Muscle layer of duodenum (tissue), 2 donors: ENCODE measurements at regions not wholly inside any gene's neighbourhood (a gene's known extent, or its start where the extent isn't known, plus 50 kb on each side); places are given as distances from the start of the nearest gene placed in this dataset.
A peak's percentile ranks its signal among the peaks of the same experiment; 100 is the strongest.

Experiments used
- H3K27ac ChIP-seq: one replicate; pipeline ENCODE4 v1.7.0; 2013; ENCODE audit warnings: mild to moderate bottlenecking, low read length
- H3K27me3 ChIP-seq: one replicate; pipeline ENCODE4 v1.7.0; 2013; ENCODE audit warnings: low read depth, mild to moderate bottlenecking, control low read depth, low read length
- H3K36me3 ChIP-seq, 2 donors: one replicate each; pipeline ENCODE4 v1.7.0; 2013; ENCODE audit warnings: low read length in 2 of 2, control low read depth in 1 of 2, mild to moderate bottlenecking in 1 of 2; ENCODE audit not compliant: insufficient read depth in 2 of 2, control insufficient read depth in 1 of 2
- H3K4me1 ChIP-seq, 2 donors: one replicate each; pipeline ENCODE4 v1.7.0; 2013; ENCODE audit warnings: low read length in 2 of 2, mild to moderate bottlenecking in 2 of 2, control low read depth in 1 of 2, moderate library complexity in 1 of 2; ENCODE audit not compliant: insufficient read depth in 2 of 2, control insufficient read depth in 1 of 2
- H3K4me3 ChIP-seq, 2 donors: one replicate each; pipeline ENCODE4 v1.7.0; 2013; ENCODE audit warnings: low read length in 2 of 2, low read depth in 1 of 2, mild to moderate bottlenecking in 1 of 2
- H3K9me3 ChIP-seq, 2 donors: one replicate each; pipeline ENCODE4 v1.7.0; 2013; ENCODE audit warnings: low read length in 2 of 2, control low read depth in 1 of 2, mild to moderate bottlenecking in 1 of 2; ENCODE audit not compliant: control insufficient read depth in 1 of 2
- donor health status: healthy.

- Histone ChIP-seq H3K27me3 (no peaks in the 10 kb centered on the region), H3K9me3 (peaks cover 0 to 7% of the 10 kb centered on the region in 2 donors), H3K4me3 (no peak overlapping the region), H3K27ac (no peak overlapping the region), H3K4me1 (no peaks in the 10 kb centered on the region), H3K36me3 (no peaks in the 10 kb centered on the region)
Measured at GRCh38 chr10:108500396-108500795, 1335.9 kb upstream of the SORCS1 start.

- no peaks in the 10 kb centered on the region for H3K36me3 ChIP-seq
- H3K4me3 ChIP-seq: no peak overlapping the region
- H3K27me3 ChIP-seq: no peaks in the 10 kb centered on the region
- no peaks in the 10 kb centered on the region for H3K4me1 ChIP-seq
- H3K27ac ChIP-seq: no peak overlapping the region
- peaks cover 0 to 2% of the 10 kb centered on the region in 2 donors for H3K9me3 ChIP-seq
Measured at GRCh38 chr10:108496106-108496505, 1331.6 kb upstream of the SORCS1 start.

- H3K27me3 ChIP-seq: no peaks in the 10 kb centered on the region
- H3K9me3 ChIP-seq: no peaks in the 10 kb centered on the region
- no peak overlapping the region for H3K27ac ChIP-seq
- H3K36me3 ChIP-seq: no peaks in the 10 kb centered on the region
- H3K4me3 ChIP-seq: no peak overlapping the region
- H3K4me1 ChIP-seq: no peaks in the 10 kb centered on the region
Measured at GRCh38 chr10:108490944-108491343, 1326.4 kb upstream of the SORCS1 start.

- H3K4me3 ChIP-seq: no peak overlapping the region
- H3K27ac ChIP-seq: no peak overlapping the region
- H3K4me1 ChIP-seq: peaks cover 0 to 2% of the 10 kb centered on the region in 2 donors
- H3K9me3 ChIP-seq: no peaks in the 10 kb centered on the region
- H3K36me3 ChIP-seq: no peaks in the 10 kb centered on the region
- H3K27me3 ChIP-seq: no peaks in the 10 kb centered on the region
Measured at GRCh38 chr10:108471420-108471819, 1306.9 kb upstream of the SORCS1 start.

- Histone ChIP-seq H3K27me3 (no peaks in the 10 kb centered on the region), H3K4me3 (no peak overlapping the region), H3K4me1 (peaks cover 0 to 4% of the 10 kb centered on the region in 2 donors), H3K36me3 (no peaks in the 10 kb centered on the region), H3K9me3 (no peaks in the 10 kb centered on the region), H3K27ac (no peak overlapping the region)
Measured at GRCh38 chr10:108469940-108470339, 1305.4 kb upstream of the SORCS1 start.

GRCh38 chr10:108465871-108466641, 1301.5 kb upstream of the SORCS1 start:
- H3K4me3 ChIP-seq: peak overlapping the region in 1 of 2 donors; percentile 83
- H3K9me3 ChIP-seq: no peaks in the 10 kb centered on the region
- no peaks in the 10 kb centered on the region for H3K36me3 ChIP-seq
- H3K4me1 ChIP-seq: peaks cover 0 to 4% of the 10 kb centered on the region in 2 donors
- H3K27ac ChIP-seq: no peak overlapping the region
- H3K27me3 ChIP-seq: no peaks in the 10 kb centered on the region

- H3K36me3 ChIP-seq: no peaks in the 10 kb centered on the region
- H3K4me1 ChIP-seq: peaks cover 0 to 4% of the 10 kb centered on the region in 2 donors
- no peaks in the 10 kb centered on the region for H3K27me3 ChIP-seq
- no peak overlapping the region for H3K4me3 ChIP-seq
- H3K27ac ChIP-seq: no peak overlapping the region
- no peaks in the 10 kb centered on the region for H3K9me3 ChIP-seq
Measured at GRCh38 chr10:108462005-108462404, 1297.5 kb upstream of the SORCS1 start.

- Histone ChIP-seq H3K4me1 (no peaks in the 10 kb centered on the region), H3K27ac (no peak overlapping the region)
Measured at GRCh38 chr10:108454793-108455192, 1290.3 kb upstream of the SORCS1 start.

GRCh38 chr10:108454224-108454623, 1289.7 kb upstream of the SORCS1 start:
- Histone ChIP-seq H3K4me3 (no peak overlapping the region), H3K4me1 (no peaks in the 10 kb centered on the region), H3K9me3 (no peaks in the 10 kb centered on the region), H3K27me3 (no peaks in the 10 kb centered on the region), H3K36me3 (no peaks in the 10 kb centered on the region), H3K27ac (no peak overlapping the region)

More at GRCh38 chr10:108454793-108455192, 1290.3 kb upstream of the SORCS1 start:
- Histone ChIP-seq H3K4me3 (no peak overlapping the region), H3K36me3 (no peaks in the 10 kb centered on the region), H3K27me3 (no peaks in the 10 kb centered on the region), H3K9me3 (no peaks in the 10 kb centered on the region)

GRCh38 chr10:108453166-108453565, 1288.7 kb upstream of the SORCS1 start:
- H3K9me3 ChIP-seq: no peaks in the 10 kb centered on the region
- no peak overlapping the region for H3K4me3 ChIP-seq
- no peaks in the 10 kb centered on the region for H3K36me3 ChIP-seq
- no peaks in the 10 kb centered on the region for H3K4me1 ChIP-seq
- H3K27me3 ChIP-seq: no peaks in the 10 kb centered on the region
- no peak overlapping the region for H3K27ac ChIP-seq

- Histone ChIP-seq H3K27ac (no peak overlapping the region), H3K36me3 (no peaks in the 10 kb centered on the region), H3K27me3 (no peaks in the 10 kb centered on the region), H3K9me3 (no peaks in the 10 kb centered on the region), H3K4me3 (no peak overlapping the region), H3K4me1 (no peaks in the 10 kb centered on the region)
Measured at GRCh38 chr10:108452533-108452932, 1288.0 kb upstream of the SORCS1 start.

- H3K4me3 ChIP-seq: no peak overlapping the region
- no peaks in the 10 kb centered on the region for H3K4me1 ChIP-seq
- H3K27me3 ChIP-seq: no peaks in the 10 kb centered on the region
- H3K9me3 ChIP-seq: no peaks in the 10 kb centered on the region
- H3K27ac ChIP-seq: no peak overlapping the region
- H3K36me3 ChIP-seq: no peaks in the 10 kb centered on the region
Measured at GRCh38 chr10:108450280-108450679, 1285.8 kb upstream of the SORCS1 start.
